ENCODE measurements at regions not wholly inside any gene's neighbourhood (a gene's known extent, or its start where the extent isn't known, plus 50 kb on each side); places are given as distances from the start of the nearest gene placed in this dataset.

- H3K36me3 Mint-ChIP-seq, result no peaks in the 10 kb centered on the region
- H3K27ac Mint-ChIP-seq, result no peak overlapping the region
- ATAC-seq (no peak), DNase-seq (ENCODE audit: low spot score in 2 of 2) (no peak)
- peaks cover 0 to under 1% of the 10 kb centered on the region in 2 donors for H3K9me3 Mint-ChIP-seq
Observed at GRCh38 chr9:2469681-2470221, 151.8 kb upstream of the VLDLR start.

GRCh38 chr9:2473681-2474080 lies 147.9 kb upstream of the VLDLR start:
- Mint-ChIP-seq H3K9me3 (no peaks in the 10 kb centered on the region), H3K36me3 (no peaks in the 10 kb centered on the region), H3K27ac (no peak overlapping the region)
- no peak for ATAC-seq
- DNase-seq (ENCODE audit: low spot score in 2 of 2), result no peak

- DNase-seq (ENCODE audit: low spot score in 2 of 2), result no peak
- Mint-ChIP-seq H3K9me3 (no peaks in the 10 kb centered on the region), H3K36me3 (no peaks in the 10 kb centered on the region), H3K27ac (no peak overlapping the region)
- no peak for ATAC-seq
Observed at GRCh38 chr9:2477755-2478154, 143.8 kb upstream of the VLDLR start.

- ATAC-seq (no peak), DNase-seq (ENCODE audit: low spot score in 2 of 2) (no peak)
- peaks cover 0 to 3% of the 10 kb centered on the region in 2 donors for H3K9me3 Mint-ChIP-seq
- H3K27ac Mint-ChIP-seq, result no peak overlapping the region
- H3K36me3 Mint-ChIP-seq, result no peaks in the 10 kb centered on the region
Observed at GRCh38 chr9:2478421-2478820, 143.2 kb upstream of the VLDLR start.

DNA sequence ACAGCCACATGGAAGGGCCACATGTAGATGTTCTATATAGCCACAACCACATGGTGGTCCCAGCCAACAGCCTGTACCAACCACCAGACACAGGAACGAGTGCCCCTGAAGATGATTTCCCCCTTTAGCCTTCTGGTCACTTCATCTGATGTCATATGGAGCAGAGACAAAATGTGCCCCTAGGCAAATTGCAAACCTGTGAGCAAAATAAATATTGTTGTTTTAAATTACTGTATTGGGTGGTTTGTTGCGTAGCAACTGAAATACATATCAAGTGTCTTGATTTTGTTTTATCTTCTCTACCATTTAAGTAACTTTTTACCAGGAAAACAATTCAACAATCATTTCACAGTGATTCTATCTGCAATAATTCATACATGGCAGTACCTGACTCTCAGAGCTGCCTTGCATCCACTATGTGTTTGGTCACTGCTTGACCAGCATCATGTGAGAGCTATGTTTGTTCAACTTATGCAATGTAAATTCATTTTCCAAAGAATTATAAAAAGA lies 142.5 kb upstream of the VLDLR start:
- no peak overlapping the region for H3K27ac Mint-ChIP-seq
- H3K36me3 Mint-ChIP-seq, result no peaks in the 10 kb centered on the region
- ATAC-seq (no peak), DNase-seq (ENCODE audit: low spot score in 2 of 2) (no peak)
- H3K9me3 Mint-ChIP-seq, result peaks cover 0 to 3% of the 10 kb centered on the region in 2 donors

DNA sequence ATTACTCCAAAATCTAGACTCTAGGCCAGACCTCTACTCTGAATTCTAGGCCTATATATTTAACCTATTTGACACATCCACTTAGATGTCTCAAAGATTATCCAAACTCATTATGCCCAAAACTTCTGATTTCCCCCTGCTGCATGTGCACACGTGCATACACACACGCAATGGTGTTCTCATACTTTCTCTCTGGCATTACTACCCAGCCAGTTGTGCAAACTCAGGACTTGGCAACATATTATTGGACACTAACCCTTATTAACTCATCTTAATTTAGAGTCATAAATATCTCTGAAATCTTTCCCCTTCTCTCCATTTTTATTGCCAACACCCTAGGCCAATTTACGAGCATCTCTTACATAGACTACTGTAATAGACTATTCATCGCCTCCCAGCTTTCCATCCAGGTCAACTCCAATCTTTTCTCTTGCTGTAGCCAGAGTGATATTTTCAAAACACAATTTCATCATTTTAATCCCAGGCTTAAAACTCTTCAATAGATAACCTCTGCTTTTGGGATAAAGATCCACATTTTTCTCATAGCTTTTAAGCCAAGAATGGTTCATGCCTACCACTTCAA lies 141.2 kb upstream of the VLDLR start:
- H3K27ac Mint-ChIP-seq, result no peak overlapping the region
- H3K9me3 Mint-ChIP-seq, result peaks cover 0 to 3% of the 10 kb centered on the region in 2 donors
- no peak for ATAC-seq
- no peak for DNase-seq (ENCODE audit: low spot score in 2 of 2)
- H3K36me3 Mint-ChIP-seq, result no peaks in the 10 kb centered on the region

GRCh38 chr9:2481216-2481615 lies 140.4 kb upstream of the VLDLR start:
- ATAC-seq (no peak), DNase-seq (ENCODE audit: low spot score in 2 of 2) (no peak)
- Mint-ChIP-seq H3K9me3 (peaks cover 0 to 3% of the 10 kb centered on the region in 2 donors), H3K36me3 (no peaks in the 10 kb centered on the region), H3K27ac (no peak overlapping the region)

- no peaks in the 10 kb centered on the region for H3K36me3 Mint-ChIP-seq
- no peak overlapping the region for H3K27ac Mint-ChIP-seq
- H3K9me3 Mint-ChIP-seq, result peaks cover 0 to 3% of the 10 kb centered on the region in 2 donors
- DNase-seq (ENCODE audit: low spot score in 2 of 2), result no peak
- no peak for ATAC-seq
Observed at GRCh38 chr9:2486988-2487387, 134.6 kb upstream of the VLDLR start.

DNA sequence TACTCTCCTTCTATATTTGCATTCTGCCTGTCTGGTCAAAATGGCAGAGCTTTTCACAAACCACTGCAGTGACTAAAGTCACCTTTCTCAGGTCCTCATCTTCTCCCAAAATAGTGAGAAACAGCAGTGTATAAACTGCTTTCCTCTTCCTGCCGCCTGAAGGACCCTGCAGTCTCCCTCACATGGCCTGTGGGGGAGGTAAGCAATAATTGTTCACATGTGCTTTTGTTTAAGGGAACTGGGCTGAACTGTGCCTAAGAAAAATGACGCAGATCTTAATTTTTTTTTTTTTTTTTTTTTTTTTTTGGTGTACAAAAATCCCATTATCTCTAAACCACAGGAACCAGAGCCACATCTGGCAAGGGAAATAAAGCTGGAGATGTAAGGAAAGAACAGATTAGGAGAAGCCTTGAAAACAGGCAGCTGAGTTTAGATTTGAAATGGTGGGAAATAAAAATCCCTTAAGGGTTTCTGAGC lies 131.7 kb upstream of the VLDLR start:
- no peak for ATAC-seq
- no peak overlapping the region for H3K27ac Mint-ChIP-seq
- no peaks in the 10 kb centered on the region for H3K9me3 Mint-ChIP-seq
- no peak for DNase-seq (ENCODE audit: low spot score in 2 of 2)
- H3K36me3 Mint-ChIP-seq, result no peaks in the 10 kb centered on the region

DNA sequence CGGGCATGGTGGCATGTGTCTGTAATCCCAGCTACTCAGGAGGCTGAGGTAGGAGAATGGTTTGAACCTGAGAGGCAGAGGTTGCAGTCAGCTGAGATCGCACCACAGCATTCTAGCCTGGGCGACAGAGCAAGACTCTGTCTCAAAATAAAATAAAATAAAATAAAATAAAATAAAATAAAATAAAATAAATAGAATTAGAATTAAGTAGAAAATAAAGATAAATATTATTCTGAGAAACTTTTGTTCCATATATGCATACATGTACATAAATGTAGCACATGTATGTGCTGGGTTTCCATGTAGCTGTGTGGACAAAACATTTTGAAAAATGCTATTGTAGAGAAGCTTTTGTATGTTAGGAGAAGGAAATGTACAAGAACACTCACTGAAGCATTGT lies 129.4 kb upstream of the VLDLR start:
- Mint-ChIP-seq H3K9me3 (no peaks in the 10 kb centered on the region), H3K36me3 (no peaks in the 10 kb centered on the region), H3K27ac (no peak overlapping the region)
- ATAC-seq (no peak), DNase-seq (ENCODE audit: low spot score in 2 of 2) (no peak)

DNA sequence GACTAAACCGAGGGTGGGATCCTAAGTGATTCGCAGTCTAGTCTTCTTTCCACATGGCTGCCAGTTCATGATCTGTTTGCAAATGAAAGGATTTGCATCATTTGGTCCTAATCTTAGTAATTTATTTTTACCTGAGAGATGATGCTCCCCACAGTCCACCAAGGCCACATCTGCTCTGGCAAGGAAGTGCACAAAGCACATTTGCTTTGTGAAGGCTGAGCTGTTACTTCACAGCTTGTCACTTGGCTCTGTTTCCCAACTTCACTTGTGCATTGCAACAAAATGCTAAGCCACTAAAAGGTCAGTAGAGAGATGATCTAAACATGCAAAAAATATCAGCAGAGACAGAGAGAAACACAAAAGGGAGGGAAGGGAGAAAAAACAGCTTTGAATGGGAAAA lies 128.5 kb upstream of the VLDLR start:
- ATAC-seq, result no peak
- DNase-seq (ENCODE audit: low spot score in 2 of 2), result no peak
- no peaks in the 10 kb centered on the region for H3K36me3 Mint-ChIP-seq
- H3K27ac Mint-ChIP-seq, result no peak overlapping the region
- no peaks in the 10 kb centered on the region for H3K9me3 Mint-ChIP-seq

DNA sequence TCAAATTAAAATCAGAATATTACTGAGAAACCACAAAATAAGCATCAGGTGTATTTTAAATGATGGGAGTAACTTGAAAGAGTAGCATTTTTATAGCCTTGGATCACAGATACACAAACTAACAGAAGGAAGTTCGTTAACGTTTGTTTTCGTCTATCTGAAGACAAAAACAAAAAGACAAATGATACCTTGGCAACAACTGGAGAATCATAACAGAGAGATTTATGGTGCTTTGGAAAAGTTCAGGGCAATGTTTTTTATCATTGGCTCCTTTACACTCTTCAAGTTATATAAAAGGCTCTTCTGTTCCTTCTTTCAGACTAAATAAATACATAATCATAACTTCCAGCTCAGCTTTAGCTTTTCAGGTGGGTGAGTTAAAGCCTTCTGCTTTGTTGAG lies 128.1 kb upstream of the VLDLR start:
- no peaks in the 10 kb centered on the region for H3K9me3 Mint-ChIP-seq
- H3K36me3 Mint-ChIP-seq, result no peaks in the 10 kb centered on the region
- ATAC-seq (no peak), DNase-seq (ENCODE audit: low spot score in 2 of 2) (no peak)
- no peak overlapping the region for H3K27ac Mint-ChIP-seq

DNA sequence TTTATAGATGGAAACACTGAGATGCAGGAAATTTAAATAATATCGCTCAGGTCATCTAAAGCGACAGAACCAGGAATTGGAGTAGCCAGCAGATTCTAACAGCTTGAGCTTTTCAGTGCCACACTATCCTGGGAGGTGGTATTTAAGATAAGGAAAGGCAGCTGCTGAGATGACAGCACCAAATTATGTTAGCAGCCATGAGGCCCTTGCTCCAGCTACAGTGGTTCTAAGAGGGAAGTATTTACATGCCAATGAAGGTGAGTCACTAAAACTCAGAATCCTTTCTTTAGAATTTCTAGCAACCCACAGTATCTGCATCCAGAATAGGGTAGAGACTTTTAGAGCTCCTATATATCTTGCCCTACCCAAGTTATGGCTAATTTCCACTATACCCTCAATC lies 127.0 kb upstream of the VLDLR start:
- no peak overlapping the region for H3K27ac Mint-ChIP-seq
- H3K9me3 Mint-ChIP-seq, result no peaks in the 10 kb centered on the region
- DNase-seq (ENCODE audit: low spot score in 2 of 2), result no peak
- ATAC-seq, result no peak
- H3K36me3 Mint-ChIP-seq, result no peaks in the 10 kb centered on the region

GRCh38 chr9:2495221-2496005 lies 126.2 kb upstream of the VLDLR start:
- no peak for ATAC-seq
- no peak overlapping the region for H3K27ac Mint-ChIP-seq
- no peaks in the 10 kb centered on the region for H3K36me3 Mint-ChIP-seq
- H3K9me3 Mint-ChIP-seq, result no peaks in the 10 kb centered on the region
- no peak for DNase-seq (ENCODE audit: low spot score in 2 of 2)

DNA sequence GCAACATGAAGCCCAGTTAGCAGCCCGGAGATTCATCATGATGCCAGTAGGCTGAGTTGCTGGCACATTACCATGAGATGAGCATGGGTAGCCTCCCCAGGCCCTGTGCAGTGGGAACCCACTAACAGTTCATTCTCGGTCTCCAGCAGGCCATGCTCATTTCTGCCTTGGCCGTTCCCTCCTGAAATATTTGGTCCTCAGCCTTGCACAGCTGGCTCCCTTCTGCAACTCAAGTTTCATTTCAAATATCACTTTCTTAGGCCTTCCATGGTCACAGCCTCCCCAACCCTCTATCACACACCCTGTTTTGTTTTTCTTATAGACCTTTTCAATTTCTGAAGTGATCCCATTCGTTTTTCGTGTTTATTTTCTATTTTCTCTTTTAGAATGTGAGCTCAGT lies 125.4 kb upstream of the VLDLR start:
- no peaks in the 10 kb centered on the region for H3K36me3 Mint-ChIP-seq
- no peak for ATAC-seq
- DNase-seq (ENCODE audit: low spot score in 2 of 2), result no peak
- H3K9me3 Mint-ChIP-seq, result no peaks in the 10 kb centered on the region
- no peak overlapping the region for H3K27ac Mint-ChIP-seq

GRCh38 chr9:2496934-2497333 lies 124.7 kb upstream of the VLDLR start:
- no peak for DNase-seq (ENCODE audit: low spot score in 2 of 2)
- H3K36me3 Mint-ChIP-seq, result no peaks in the 10 kb centered on the region
- no peak overlapping the region for H3K27ac Mint-ChIP-seq

DNA sequence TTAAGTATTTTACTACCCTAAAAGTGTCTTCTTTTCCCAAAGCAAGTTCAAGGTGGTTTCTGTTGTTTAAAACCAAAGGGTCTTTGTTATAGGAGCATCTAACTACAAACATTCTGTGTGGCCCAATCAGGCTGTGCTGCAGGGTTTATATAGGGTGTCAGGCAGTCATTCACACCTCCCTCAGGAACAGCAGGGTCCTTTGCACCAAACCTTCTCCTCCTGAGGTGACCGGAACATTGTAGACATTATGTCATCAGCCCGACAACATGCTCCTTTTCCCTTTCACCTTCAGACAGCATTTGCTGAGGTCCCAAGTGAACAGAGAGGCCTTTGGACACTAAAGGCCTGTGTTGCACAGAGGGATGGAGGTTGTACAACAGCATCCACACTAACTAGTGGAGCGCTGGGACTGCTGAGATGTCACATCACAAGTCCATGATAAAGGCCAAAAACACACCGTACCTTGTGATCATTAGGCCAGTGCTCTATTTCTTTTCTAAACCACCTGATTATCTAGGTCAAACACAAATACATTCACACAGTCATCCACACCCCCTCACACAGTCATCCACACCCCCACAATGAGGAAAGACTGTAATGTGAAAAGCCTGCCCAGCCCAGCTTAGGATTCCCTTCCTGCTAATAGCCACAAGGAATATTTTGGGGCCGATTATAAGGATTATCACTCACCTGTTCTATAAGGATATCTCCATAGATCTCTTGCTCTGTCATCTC lies 123.8 kb upstream of the VLDLR start:
- DNase-seq (ENCODE audit: low spot score in 2 of 2), result no peak
- H3K27ac Mint-ChIP-seq, result no peak overlapping the region
- no peaks in the 10 kb centered on the region for H3K9me3 Mint-ChIP-seq
- no peaks in the 10 kb centered on the region for H3K36me3 Mint-ChIP-seq
- no peak for ATAC-seq

More at GRCh38 chr9:2496934-2497333, 124.7 kb upstream of the VLDLR start:
- ATAC-seq, result no peak
- no peaks in the 10 kb centered on the region for H3K9me3 Mint-ChIP-seq

Data from activated naive CD4-positive, alpha-beta T cell treated with anti-CD3 and anti-CD28 coated beads, Interleukin-2, amount 50 U/mL, for 72 hours (primary cell).